ENCODE measurements at regions not wholly inside any gene's neighbourhood (a gene's known extent, or its start where the extent isn't known, plus 50 kb on each side); places are given as distances from the start of the nearest gene placed in this dataset.

- TF ChIP-seq CHD7 (IDR thresholded peaks at IDR 0.05; ENCODE audit: insufficient replicate concordance, low read length) (no peak), CEBPB (IDR thresholded peaks at IDR 0.05; ENCODE audit: low read depth, low read length) (no peak), TCF12 (IDR thresholded peaks at IDR 0.05; ENCODE audit: low read depth, low read length) (no peak), SRF (IDR thresholded peaks at IDR 0.05; ENCODE audit: low read depth, low read length) (no peak), TAF1 (IDR thresholded peaks at IDR 0.05; ENCODE audit: low read depth, low read length) (no peak)
Measured at GRCh38 chr20:60122671-60123070, 164.4 kb downstream of the CDH26 start (continued).

Measured in H1 (cell line).